22Rv1 (cell line): ENCODE measurements at regions not wholly inside any gene's neighbourhood (a gene's known extent, or its start where the extent isn't known, plus 50 kb on each side); places are given as distances from the start of the nearest gene placed in this dataset.

ENCODE experiments used
- CTCF ChIP-seq: fragments of 450-650 bp; IDR thresholded peaks from 2 replicates; pipeline ENCODE4 v1.5.1; 2017; ENCODE audit warnings: mild to moderate bottlenecking
- ZFX ChIP-seq: fragments of 450-650 bp; IDR thresholded peaks from 2 replicates; pipeline ENCODE4 v1.6.1; 2017; ENCODE audit warnings: antibody characterized with exemption, borderline replicate concordance

DNA sequence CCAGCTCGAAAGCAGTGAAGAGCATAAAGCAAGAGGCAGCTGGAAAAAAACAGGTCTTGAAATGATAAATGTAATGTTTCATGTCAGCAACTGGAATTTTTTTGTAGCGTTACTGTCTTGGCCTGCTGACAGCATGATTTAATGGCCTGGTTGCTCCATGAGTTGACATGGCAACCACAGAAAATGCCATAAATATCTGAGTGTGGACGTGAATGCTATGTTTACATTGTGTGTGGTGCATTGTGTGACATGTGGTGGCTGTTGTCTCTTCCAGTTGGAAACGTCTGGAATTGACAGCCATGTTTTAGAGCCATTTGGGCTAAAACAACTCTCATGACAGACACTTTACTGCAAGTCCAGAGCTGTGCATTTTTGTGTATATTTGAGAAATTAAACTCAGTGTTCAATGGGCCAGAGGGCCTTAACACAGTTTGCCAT is 170.0 kb downstream of the FOXA2 start:
- TF ChIP-seq CTCF (no peak), ZFX (no peak)
